WTC11 (cell line): ENCODE measurements at regions not wholly inside any gene's neighbourhood (a gene's known extent, or its start where the extent isn't known, plus 50 kb on each side); places are given as distances from the start of the nearest gene placed in this dataset.

Source experiments
- ATAC-seq: fragments of 200-7000 bp; cut with Tn5 transposase; 2 replicates; pipeline ENCODE4 v1.10.0; 2021; ENCODE audit warnings: mild to moderate bottlenecking, moderate library complexity
- CTCF ChIA-PET: fragments of 300-600 bp; sonication (Branson Sonifier 250); formaldehyde crosslinking; loops from one replicate; lab custom pipeline; 2021; ENCODE audit warnings: antibody characterized with exemption; lab: Charles Lee
- POLR2A ChIA-PET: fragments of 350-600 bp; sonication (Branson Sonifier 250); formaldehyde crosslinking; loops from one replicate; lab custom pipeline; 2021; ENCODE audit warnings: antibody characterized with exemption; lab: Charles Lee
- DNase-seq: peaks from one replicate; pipeline ENCODE4 v3.0.0; 2021; ENCODE audit warnings: low spot score
- H3K27ac Mint-ChIP-seq: 2 replicates; pipeline ENCODE4 v1.8.0; 2021; ENCODE audit warnings: mixed read lengths
- H3K27me3 Mint-ChIP-seq: 2 replicates; pipeline ENCODE4 v1.8.0; 2021; ENCODE audit warnings: low read depth, mild to moderate bottlenecking, moderate library complexity, mixed read lengths
- H3K36me3 Mint-ChIP-seq: 2 replicates; pipeline ENCODE4 v1.8.0; 2021; ENCODE audit warnings: mixed read lengths
- H3K4me1 Mint-ChIP-seq: 2 replicates; pipeline ENCODE4 v1.8.0; 2022; ENCODE audit warnings: mixed read lengths
- H3K4me3 Mint-ChIP-seq: 2 replicates; pipeline ENCODE4 v1.8.0; 2021; ENCODE audit warnings: mild to moderate bottlenecking, moderate library complexity, mixed read lengths
- H3K9me3 Mint-ChIP-seq: 2 replicates; pipeline ENCODE4 v1.8.0; 2021; ENCODE audit warnings: mixed read lengths
- ATF3 ChIP-seq: sonication (generic); formaldehyde crosslinking; conservative IDR thresholded peaks from 2 replicates; pipeline ENCODE4 v1.8.1; 2022; ENCODE audit warnings: mild to moderate bottlenecking, missing genetic modification reagents
- E2F4 ChIP-seq: sonication (generic); formaldehyde crosslinking; IDR thresholded peaks from 2 replicates; pipeline ENCODE4 v1.8.1; 2022; ENCODE audit warnings: low read depth, mild to moderate bottlenecking, moderate library complexity, missing genetic modification reagents, borderline replicate concordance
- E2F5 ChIP-seq: sonication (generic); formaldehyde crosslinking; IDR thresholded peaks from 2 replicates; pipeline ENCODE4 v1.8.1; 2022; ENCODE audit warnings: mild to moderate bottlenecking, moderate library complexity, missing genetic modification reagents
- ELF4 ChIP-seq: sonication (generic); formaldehyde crosslinking; IDR thresholded peaks from 2 replicates; pipeline ENCODE4 v1.8.1; 2022; ENCODE audit warnings: low read depth, mild to moderate bottlenecking, moderate library complexity, missing genetic modification reagents
- ESRRA ChIP-seq: sonication (generic); formaldehyde crosslinking; IDR thresholded peaks from 2 replicates; pipeline ENCODE4 v1.8.1; 2022; ENCODE audit warnings: mild to moderate bottlenecking, missing genetic modification reagents, borderline replicate concordance
- FOXJ3 ChIP-seq: sonication (generic); formaldehyde crosslinking; IDR thresholded peaks from 2 replicates; pipeline ENCODE4 v1.9.0; 2021; ENCODE audit warnings: missing genetic modification reagents, mild to moderate bottlenecking, borderline replicate concordance
- FOXK1 ChIP-seq: sonication (generic); formaldehyde crosslinking; IDR thresholded peaks from 2 replicates; pipeline ENCODE4 v1.8.0; 2022; ENCODE audit warnings: mild to moderate bottlenecking, moderate library complexity, missing genetic modification reagents
- FOXP1 ChIP-seq: sonication (generic); formaldehyde crosslinking; IDR thresholded peaks from 2 replicates; pipeline ENCODE4 v1.8.0; 2022; ENCODE audit warnings: missing genetic modification reagents, mild to moderate bottlenecking, moderate library complexity, borderline replicate concordance
- GABPB1 ChIP-seq: sonication (generic); formaldehyde crosslinking; IDR thresholded peaks from 2 replicates; pipeline ENCODE4 v1.8.1; 2023; ENCODE audit warnings: mild to moderate bottlenecking, missing genetic modification reagents
- GRHL2 ChIP-seq: fragments of 250-450 bp; sonication (Bioruptor Pico); IDR thresholded peaks from 2 replicates; pipeline ENCODE4 v1.8.0; 2022; ENCODE audit warnings: mild to moderate bottlenecking, moderate library complexity; ENCODE audit not compliant: insufficient replicate concordance, severe bottlenecking
- JAZF1 ChIP-seq: fragments of 250-450 bp; sonication (Bioruptor Pico); IDR thresholded peaks from 2 replicates; pipeline ENCODE4 v1.9.0; 2021; ENCODE audit warnings: moderate library complexity, mild to moderate bottlenecking, inconsistent platforms
- JUN ChIP-seq: sonication (generic); formaldehyde crosslinking; IDR thresholded peaks from 2 replicates; pipeline ENCODE4 v1.8.0; 2023; ENCODE audit warnings: mild to moderate bottlenecking, missing genetic modification reagents
- KAT7 ChIP-seq: sonication (generic); formaldehyde crosslinking; IDR thresholded peaks from 2 replicates; pipeline ENCODE4 v1.8.1; 2023; ENCODE audit warnings: missing genetic modification reagents, mild to moderate bottlenecking, borderline replicate concordance
- MAX ChIP-seq: sonication (generic); formaldehyde crosslinking; IDR thresholded peaks from 2 replicates; pipeline ENCODE4 v1.8.0; 2022; ENCODE audit warnings: mild to moderate bottlenecking, missing genetic modification reagents
- NFATC4 ChIP-seq: fragments of 250-450 bp; sonication (Bioruptor Pico); IDR thresholded peaks from 2 replicates; pipeline ENCODE4 v1.9.0; 2021; ENCODE audit warnings: mild to moderate bottlenecking
- RELA ChIP-seq: sonication (generic); formaldehyde crosslinking; IDR thresholded peaks from 2 replicates; pipeline ENCODE4 v1.8.1; 2022; ENCODE audit warnings: missing genetic modification reagents, mild to moderate bottlenecking, borderline replicate concordance
- RORB ChIP-seq: fragments of 250-450 bp; sonication (Bioruptor Pico); IDR thresholded peaks from 2 replicates; pipeline ENCODE4 v1.9.0; 2021; ENCODE audit warnings: mild to moderate bottlenecking
- SOX15 ChIP-seq: fragments of 250-450 bp; sonication (Bioruptor Pico); IDR thresholded peaks from 2 replicates; pipeline ENCODE4 v1.9.0; 2021; ENCODE audit warnings: mild to moderate bottlenecking
- TEAD4 ChIP-seq: sonication (generic); formaldehyde crosslinking; IDR thresholded peaks from 2 replicates; pipeline ENCODE4 v1.8.0; 2022; ENCODE audit warnings: mild to moderate bottlenecking, missing genetic modification reagents
- ZBTB43 ChIP-seq: sonication (generic); formaldehyde crosslinking; IDR thresholded peaks from 2 replicates; pipeline ENCODE4 v1.8.1; 2023; ENCODE audit warnings: mild to moderate bottlenecking, missing genetic modification reagents
- ZNF671 ChIP-seq: fragments of 250-450 bp; sonication (Bioruptor Pico); IDR thresholded peaks from 2 replicates; pipeline ENCODE4 v1.8.0; 2021; ENCODE audit warnings: mild to moderate bottlenecking

- TF ChIP-seq SOX15 (CRISPR knock-in tag) (no peak), FOXK1 (CRISPR knock-in tag) (no peak), ATF3 (CRISPR knock-in tag) (no peak), FOXP1 (no peak), GABPB1 (CRISPR knock-in tag) (no peak), KAT7 (CRISPR knock-in tag) (no peak), E2F4 (CRISPR knock-in tag) (no peak), E2F5 (CRISPR knock-in tag) (no peak)
Measured at GRCh38 chr5:110345623-110346022, 380.8 kb downstream of the TMEM232 start (continued).

GRCh38 chr5:110346893-110347358 is 379.5 kb downstream of the TMEM232 start:
- H3K27ac Mint-ChIP-seq, result no peak overlapping the region
- ATAC-seq, result no peak
- no peaks in the 10 kb centered on the region for H3K9me3 Mint-ChIP-seq
- H3K4me3 Mint-ChIP-seq, result no peak overlapping the region
- no peaks in the 10 kb centered on the region for H3K36me3 Mint-ChIP-seq
- H3K4me1 Mint-ChIP-seq, result peaks cover 6% of the 10 kb centered on the region
- H3K27me3 Mint-ChIP-seq, result no peaks in the 10 kb centered on the region
- no peak for DNase-seq
- TF ChIP-seq NFATC4 (CRISPR knock-in tag), result no peak
- peak; percentile 20; the same call in 1 of the 2 replicates for TF ChIP-seq GABPB1 (CRISPR knock-in tag)
- no peak for TF ChIP-seq JUN (CRISPR knock-in tag)
- TF ChIP-seq FOXK1 (CRISPR knock-in tag), result no peak
- no peak for TF ChIP-seq ZBTB43 (CRISPR knock-in tag)
- ChIA-PET POLR2A (no interaction called here), CTCF (no interaction called here)

GRCh38 chr5:110347781-110348180 is 378.7 kb downstream of the TMEM232 start:
- H3K4me1 Mint-ChIP-seq, result peaks cover 6% of the 10 kb centered on the region

GRCh38 chr5:110351430-110351829 is 375.0 kb downstream of the TMEM232 start:
- no peak for TF ChIP-seq ZNF671 (CRISPR knock-in tag)
- TF ChIP-seq FOXJ3, result no peak
- no peak for TF ChIP-seq ESRRA (CRISPR knock-in tag)
- no peak overlapping the region for H3K4me3 Mint-ChIP-seq
- H3K27me3 Mint-ChIP-seq, result no peaks in the 10 kb centered on the region
- CTCF ChIA-PET, result interaction anchor here (0.8 kb wide), 1 partner anchor 18 kb away, joined by 3 read pairs; no protein-coding TSS in a partner anchor
- peaks cover 6% of the 10 kb centered on the region for H3K4me1 Mint-ChIP-seq
- no peak overlapping the region for H3K27ac Mint-ChIP-seq
- DNase-seq (no peak), ATAC-seq (no peak)
- POLR2A ChIA-PET, result no interaction called here
- H3K9me3 Mint-ChIP-seq, result peaks cover 8% of the 10 kb centered on the region; the same call in 1 of the 2 replicates
- no peaks in the 10 kb centered on the region for H3K36me3 Mint-ChIP-seq

More at GRCh38 chr5:110347781-110348180, 378.7 kb downstream of the TMEM232 start:
- Mint-ChIP-seq H3K27ac (no peak overlapping the region), H3K36me3 (no peaks in the 10 kb centered on the region), H3K9me3 (peaks cover under 1% of the 10 kb centered on the region; the same call in 1 of the 2 replicates), H3K4me3 (no peak overlapping the region)
- no peak for ATAC-seq
- CTCF ChIA-PET, result no interaction called here
- TF ChIP-seq RELA (CRISPR knock-in tag) (no peak), TEAD4 (CRISPR knock-in tag) (no peak), JAZF1 (CRISPR knock-in tag) (no peak), ELF4 (CRISPR knock-in tag) (no peak), GRHL2 (CRISPR knock-in tag) (no peak), RORB (CRISPR knock-in tag) (no peak), JUN (CRISPR knock-in tag) (no peak), FOXP1 (no peak), MAX (no peak)
- TF ChIP-seq, all 79 proteins: peak for 0
- POLR2A ChIA-PET, result no interaction called here
- H3K27me3 Mint-ChIP-seq, result no peaks in the 10 kb centered on the region
- no peak for DNase-seq
